Uterus (tissue), 3 donors: ENCODE measurements at regions not wholly inside any gene's neighbourhood (a gene's known extent, or its start where the extent isn't known, plus 50 kb on each side); places are given as distances from the start of the nearest gene placed in this dataset.

ENCODE experiments used
- DNase-seq, 2 donors: peaks; one replicate each; pipeline ENCODE4 v3.0.0-alpha.2; 2019 to 2020
- H3K27ac ChIP-seq, 2 donors: fragments of 200-600 bp; sonication (generic); 1 replicate in 1 of 2; 2 replicates in 1 of 2; pipeline ENCODE4 v1.5.1; 2016 to 2018
- H3K27me3 ChIP-seq, 2 donors: fragments of 200-600 bp; sonication (generic); one replicate each; pipeline ENCODE4 v1.5.1; 2018 to 2019; ENCODE audit warnings: control low read depth in 1 of 2
- H3K36me3 ChIP-seq, 2 donors: fragments of 200-600 bp; sonication (generic); one replicate each; pipeline ENCODE4 v1.5.1; 2019; ENCODE audit warnings: control low read depth in 1 of 2
- H3K4me1 ChIP-seq, 2 donors: fragments of 200-600 bp; sonication (generic); one replicate each; pipeline ENCODE4 v1.5.1; 2018 to 2019; ENCODE audit warnings: control low read depth in 1 of 2
- H3K4me3 ChIP-seq, 2 donors: fragments of 200-600 bp; sonication (generic); 1 replicate in 1 of 2; 2 replicates in 1 of 2; pipeline ENCODE4 v1.5.1; 2018 to 2019; ENCODE audit warnings: mild to moderate bottlenecking in 1 of 2
- H3K9me3 ChIP-seq, 2 donors: fragments of 200-600 bp; sonication (generic); one replicate each; pipeline ENCODE4 v1.5.1; 2019; ENCODE audit warnings: control low read depth in 1 of 2
- POLR2A ChIP-seq, 2 donors: fragments of 450-650 bp; IDR thresholded peaks; one replicate each; pipeline ENCODE4 v1.6.1; 2016; ENCODE audit warnings: antibody characterized with exemption in 2 of 2, mild to moderate bottlenecking in 1 of 2, moderate library complexity in 1 of 2
- intact Hi-C: fragments of 100-400 bp; cut with DNase I; formaldehyde crosslinking; loops from one replicate; pipeline ENCODE4 v1.15.1; 2023; ENCODE audit warnings: low total_unique reads
- TF ChIP-seq, protein P1 (sequence below), 4 experiments: fragments of 200-600 bp in 2 of 4; fragments of 450-650 bp in 2 of 4; sonication (generic) in 2 of 4; IDR thresholded peaks; one replicate each; pipeline ENCODE4 v1.5.1; 2016 to 2019; ENCODE audit warnings: antibody characterized with exemption in 4 of 4, mild to moderate bottlenecking in 2 of 4, moderate library complexity in 1 of 4
- donor health status: DM: yes; HTN: yes; CAD: no.

DNA sequence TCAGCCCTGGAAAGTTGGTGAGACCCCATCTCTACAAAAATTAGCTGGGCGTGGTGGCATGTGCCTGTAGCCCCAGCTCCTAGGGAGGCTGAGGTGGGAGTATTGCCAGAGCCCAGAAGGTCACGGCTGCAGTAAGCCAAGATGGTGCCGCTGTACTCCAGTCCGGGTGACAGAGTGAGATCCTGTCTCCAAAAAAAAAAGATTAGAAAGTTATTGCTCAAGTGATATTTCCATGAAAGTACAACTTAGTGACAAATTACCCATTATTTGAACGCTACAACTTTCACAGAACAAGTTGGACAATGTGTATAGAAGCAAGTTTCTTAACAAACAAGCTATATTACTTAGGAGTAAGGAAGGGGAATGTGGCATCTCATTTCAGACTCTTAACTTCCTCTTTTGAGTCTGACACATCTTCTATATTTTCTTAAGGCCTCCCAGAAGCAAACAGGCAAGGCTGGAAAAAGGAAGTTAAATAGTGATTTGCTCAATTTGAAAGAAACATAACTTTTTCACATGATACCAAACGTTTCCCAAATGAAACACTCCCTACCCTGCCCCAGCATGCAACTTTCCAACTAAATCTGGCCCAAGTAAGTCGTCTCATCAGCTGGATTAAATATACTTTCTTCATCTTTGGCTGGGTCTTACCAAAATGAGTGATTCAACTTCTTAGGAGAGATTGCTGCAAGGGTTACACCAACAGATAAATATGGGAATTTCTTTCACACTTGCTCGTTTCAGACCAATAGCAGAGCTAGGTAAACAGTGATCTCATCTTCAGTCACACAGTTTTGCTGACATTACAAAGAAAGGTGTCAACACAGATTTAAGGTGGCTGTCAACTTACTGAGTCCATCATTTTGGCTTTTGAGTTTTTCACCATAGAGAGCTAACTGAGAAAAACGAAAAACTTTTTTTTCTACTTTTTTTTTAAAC, 66.3 kb upstream of the KLF6 start:
- DNase-seq, result no peak
- intact Hi-C loops, result no loop called here
- H3K27ac ChIP-seq, result peak overlapping the region; percentile 85 to 89

DNA sequence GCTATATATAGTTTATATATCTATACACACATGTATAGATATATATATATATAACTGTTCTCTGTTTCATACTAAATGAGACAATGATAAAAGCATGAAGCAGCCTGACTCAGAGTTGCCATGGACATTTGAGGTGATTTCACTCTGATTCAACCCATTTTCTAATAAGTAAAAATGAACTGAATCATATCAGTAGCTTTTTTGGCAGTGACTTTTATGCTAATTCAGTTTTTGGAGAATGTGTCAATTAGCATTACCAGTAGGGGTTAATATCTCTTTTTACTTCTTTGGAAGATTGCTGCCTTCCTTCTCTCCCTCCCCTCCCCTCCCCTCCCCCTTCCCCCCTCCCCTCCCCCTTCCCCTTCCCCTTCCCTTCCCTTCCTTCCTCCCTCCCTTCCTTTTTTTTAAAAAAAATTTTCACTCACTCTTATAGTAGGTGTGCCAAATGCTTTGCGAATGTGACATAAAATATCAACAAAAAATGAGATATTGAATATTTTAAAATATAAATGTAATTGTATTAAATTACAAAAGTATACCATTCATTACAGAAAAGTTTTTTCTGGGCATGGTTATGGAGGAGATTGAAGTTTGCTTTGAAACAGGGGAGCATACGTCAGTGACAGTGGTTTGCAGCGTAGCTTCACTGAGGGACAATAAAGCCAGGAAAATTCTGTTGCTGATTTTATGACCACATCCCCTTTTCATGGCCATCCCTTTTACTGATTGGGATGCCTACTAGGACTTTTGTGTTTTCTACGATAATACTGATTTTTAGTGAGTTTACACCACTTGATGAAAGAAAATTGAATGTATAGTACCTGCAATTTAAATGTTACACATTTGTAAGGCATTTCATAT, 64.0 kb upstream of the KLF6 start:
- no peaks in the 10 kb centered on the region for H3K36me3 ChIP-seq
- no peak for DNase-seq
- H3K4me3 ChIP-seq, result no peak overlapping the region
- intact Hi-C loops, result no loop called here
- no peaks in the 10 kb centered on the region for H3K27me3 ChIP-seq
- no peak overlapping the region for H3K27ac ChIP-seq
- no peaks in the 10 kb centered on the region for H3K9me3 ChIP-seq
- peaks cover 0 to 8% of the 10 kb centered on the region in 2 donors for H3K4me1 ChIP-seq
- TF ChIP-seq, protein P1, sequence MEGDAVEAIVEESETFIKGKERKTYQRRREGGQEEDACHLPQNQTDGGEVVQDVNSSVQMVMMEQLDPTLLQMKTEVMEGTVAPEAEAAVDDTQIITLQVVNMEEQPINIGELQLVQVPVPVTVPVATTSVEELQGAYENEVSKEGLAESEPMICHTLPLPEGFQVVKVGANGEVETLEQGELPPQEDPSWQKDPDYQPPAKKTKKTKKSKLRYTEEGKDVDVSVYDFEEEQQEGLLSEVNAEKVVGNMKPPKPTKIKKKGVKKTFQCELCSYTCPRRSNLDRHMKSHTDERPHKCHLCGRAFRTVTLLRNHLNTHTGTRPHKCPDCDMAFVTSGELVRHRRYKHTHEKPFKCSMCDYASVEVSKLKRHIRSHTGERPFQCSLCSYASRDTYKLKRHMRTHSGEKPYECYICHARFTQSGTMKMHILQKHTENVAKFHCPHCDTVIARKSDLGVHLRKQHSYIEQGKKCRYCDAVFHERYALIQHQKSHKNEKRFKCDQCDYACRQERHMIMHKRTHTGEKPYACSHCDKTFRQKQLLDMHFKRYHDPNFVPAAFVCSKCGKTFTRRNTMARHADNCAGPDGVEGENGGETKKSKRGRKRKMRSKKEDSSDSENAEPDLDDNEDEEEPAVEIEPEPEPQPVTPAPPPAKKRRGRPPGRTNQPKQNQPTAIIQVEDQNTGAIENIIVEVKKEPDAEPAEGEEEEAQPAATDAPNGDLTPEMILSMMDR (IDR thresholded peaks at IDR 0.05), result no peak
- no peak for TF ChIP-seq POLR2A (IDR thresholded peaks at IDR 0.05)

More for the DNA sequence above, 66.3 kb upstream of the KLF6 start:
- no peaks in the 10 kb centered on the region for H3K9me3 ChIP-seq
- no peaks in the 10 kb centered on the region for H3K36me3 ChIP-seq
- H3K27me3 ChIP-seq, result no peaks in the 10 kb centered on the region
- H3K4me3 ChIP-seq, result no peak overlapping the region
- TF ChIP-seq, protein P1 (IDR thresholded peaks at IDR 0.05), result no peak
- H3K4me1 ChIP-seq, result peaks cover 0 to 8% of the 10 kb centered on the region in 2 donors

DNA sequence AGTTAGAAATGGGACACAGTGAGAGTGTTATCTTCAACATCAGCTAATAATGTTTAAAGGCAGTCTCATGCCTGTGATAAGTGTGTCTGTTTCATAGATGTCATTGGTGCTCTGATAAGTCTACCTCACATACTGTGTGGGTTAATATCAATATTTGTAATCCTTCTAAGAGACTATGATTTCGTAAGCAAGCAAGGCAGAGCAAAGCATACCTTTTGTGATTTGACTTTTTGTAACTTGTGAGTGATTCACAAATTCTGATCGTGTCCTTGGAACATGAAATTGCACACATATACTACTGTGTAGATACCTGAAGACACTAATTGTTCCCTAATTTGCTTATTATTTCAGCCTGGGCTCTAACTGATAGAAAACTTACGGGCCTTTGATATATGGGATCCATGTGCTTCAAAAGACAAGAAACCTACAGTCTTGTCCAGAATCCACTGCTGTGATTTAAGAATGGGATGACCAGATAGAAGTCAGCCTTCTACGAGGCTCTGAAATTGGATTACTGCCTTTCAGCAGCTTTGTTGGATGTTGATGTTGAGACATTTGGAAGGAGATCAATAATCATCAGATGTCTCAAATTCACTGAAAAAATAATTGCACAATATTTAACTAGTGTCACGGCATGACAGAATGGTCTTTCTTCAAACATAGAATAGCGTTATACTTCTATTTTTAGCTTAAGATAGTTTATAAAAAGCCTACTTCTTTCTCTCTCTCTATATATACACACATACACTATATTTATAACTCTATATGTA, 63.2 kb upstream of the KLF6 start:
- H3K27ac ChIP-seq, result no peak overlapping the region
- TF ChIP-seq POLR2A (IDR thresholded peaks at IDR 0.05), result no peak
- TF ChIP-seq, protein P1 (IDR thresholded peaks at IDR 0.05), result no peak
- no peak overlapping the region for H3K4me3 ChIP-seq
- H3K9me3 ChIP-seq, result no peaks in the 10 kb centered on the region
- no peaks in the 10 kb centered on the region for H3K36me3 ChIP-seq
- H3K4me1 ChIP-seq, result peaks cover 0 to 6% of the 10 kb centered on the region in 2 donors
- intact Hi-C loops, result no loop called here
- no peaks in the 10 kb centered on the region for H3K27me3 ChIP-seq
- no peak for DNase-seq

DNA sequence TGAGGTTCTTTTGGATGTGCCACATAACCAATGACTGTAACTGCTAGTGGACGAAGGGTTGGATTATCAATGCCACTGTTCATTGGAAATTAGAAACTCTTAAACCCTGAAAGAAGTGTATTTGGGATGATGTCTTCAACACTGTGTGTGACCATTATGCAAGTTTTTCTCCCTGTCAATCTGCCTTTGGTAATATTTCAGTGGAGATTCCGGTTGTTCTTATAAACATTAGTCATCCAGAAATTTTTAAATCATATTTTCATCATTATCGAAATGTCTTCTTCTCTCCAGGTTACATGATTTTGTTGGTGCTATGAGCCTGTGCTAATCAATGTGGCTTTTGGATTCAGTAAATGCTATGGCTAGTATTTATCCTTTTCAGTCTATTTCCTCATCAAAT, 61.7 kb upstream of the KLF6 start:
- TF ChIP-seq, protein P1 (IDR thresholded peaks at IDR 0.05), result no peak
- TF ChIP-seq POLR2A (IDR thresholded peaks at IDR 0.05), result no peak
- Histone ChIP-seq H3K27ac (no peak overlapping the region), H3K4me1 (no peaks in the 10 kb centered on the region), H3K4me3 (no peak overlapping the region), H3K9me3 (no peaks in the 10 kb centered on the region), H3K36me3 (no peaks in the 10 kb centered on the region), H3K27me3 (no peaks in the 10 kb centered on the region)
- intact Hi-C loops, result no loop called here
- DNase-seq, result no peak
